GM21786 (cell line): ENCODE measurements at regions not wholly inside any gene's neighbourhood (a gene's known extent, or its start where the extent isn't known, plus 50 kb on each side); places are given as distances from the start of the nearest gene placed in this dataset.
"Not testable (repeated sequence)": the region's sequence is repeated elsewhere in the genome, so short reads cannot be mapped to it uniquely, and the experiment has no call there.

Experiments
- ATAC-seq: cut with Tn5 transposase; IDR thresholded peaks from one replicate; pipeline ENCODE4 v1.9.1; 2021; ENCODE audit not compliant: unreplicated experiment

GRCh38 chr7:156049366-156049765, 237.1 kb upstream of the SHH start:
- ATAC-seq, result no peak

- no peak for ATAC-seq
Observed at GRCh38 chr7:156046031-156046560, 233.8 kb upstream of the SHH start.

- ATAC-seq, result no peak
Observed at GRCh38 chr7:156043416-156044178, 231.3 kb upstream of the SHH start.

- ATAC-seq, result no peak
Observed at GRCh38 chr7:156041398-156041797, 229.1 kb upstream of the SHH start.

GRCh38 chr7:156039971-156040677, 227.9 kb upstream of the SHH start:
- ATAC-seq, result no peak

- ATAC-seq, result no peak
Observed at GRCh38 chr7:156039194-156039593, 226.9 kb upstream of the SHH start.

GRCh38 chr7:156038345-156038744, 226.1 kb upstream of the SHH start:
- no peak for ATAC-seq

- no peak for ATAC-seq
Observed at GRCh38 chr7:156036153-156036552, 223.9 kb upstream of the SHH start.

- ATAC-seq, result not testable (repeated sequence)
Observed at GRCh38 chr7:156035387-156035786, 223.1 kb upstream of the SHH start.

- ATAC-seq, result peak; percentile 80
Observed at GRCh38 chr7:156034397-156034796, 222.1 kb upstream of the SHH start.

GRCh38 chr7:156032973-156033372, 220.7 kb upstream of the SHH start:
- no peak for ATAC-seq

- no peak for ATAC-seq
Observed at GRCh38 chr7:156031679-156032478, 219.6 kb upstream of the SHH start.

GRCh38 chr7:156029460-156030007, 217.3 kb upstream of the SHH start:
- ATAC-seq, result no peak

GRCh38 chr7:156028521-156028920, 216.3 kb upstream of the SHH start:
- ATAC-seq, result no peak

- no peak for ATAC-seq
Observed at GRCh38 chr7:156027821-156028220, 215.6 kb upstream of the SHH start.

- no peak for ATAC-seq
Observed at GRCh38 chr7:156026603-156027002, 214.3 kb upstream of the SHH start.

GRCh38 chr7:156026076-156026600, 213.9 kb upstream of the SHH start:
- ATAC-seq, result no peak

GRCh38 chr7:156025675-156026074, 213.4 kb upstream of the SHH start:
- no peak for ATAC-seq

- ATAC-seq, result no peak
Observed at GRCh38 chr7:156024201-156024600, 211.9 kb upstream of the SHH start.

- ATAC-seq, result no peak
Observed at GRCh38 chr7:156022483-156023459, 210.5 kb upstream of the SHH start.
